ENCODE measurements at regions not wholly inside any gene's neighbourhood (a gene's known extent, or its start where the extent isn't known, plus 50 kb on each side); places are given as distances from the start of the nearest gene placed in this dataset.

DNA sequence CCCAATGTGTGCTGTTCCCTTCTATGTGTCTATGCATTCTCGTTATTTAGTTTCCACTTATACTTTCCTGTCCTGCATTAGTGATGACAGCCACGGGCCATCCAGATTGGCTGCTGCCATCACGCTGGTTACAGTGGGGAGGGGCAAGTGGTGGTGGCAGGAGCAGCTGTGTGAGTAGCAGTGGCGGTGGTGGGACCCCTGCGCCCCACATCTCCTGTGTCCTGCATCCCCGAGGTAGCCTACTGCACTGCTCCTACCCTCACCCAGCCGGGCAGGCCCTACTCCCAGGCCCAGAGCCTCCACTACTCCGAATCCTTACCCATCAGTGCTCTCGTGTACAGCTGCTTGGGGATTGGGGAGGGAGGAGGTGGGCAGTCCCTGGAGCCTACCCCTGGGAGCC, 798.7 kb upstream of the AGA start:
- TF ChIP-seq, protein P1, sequence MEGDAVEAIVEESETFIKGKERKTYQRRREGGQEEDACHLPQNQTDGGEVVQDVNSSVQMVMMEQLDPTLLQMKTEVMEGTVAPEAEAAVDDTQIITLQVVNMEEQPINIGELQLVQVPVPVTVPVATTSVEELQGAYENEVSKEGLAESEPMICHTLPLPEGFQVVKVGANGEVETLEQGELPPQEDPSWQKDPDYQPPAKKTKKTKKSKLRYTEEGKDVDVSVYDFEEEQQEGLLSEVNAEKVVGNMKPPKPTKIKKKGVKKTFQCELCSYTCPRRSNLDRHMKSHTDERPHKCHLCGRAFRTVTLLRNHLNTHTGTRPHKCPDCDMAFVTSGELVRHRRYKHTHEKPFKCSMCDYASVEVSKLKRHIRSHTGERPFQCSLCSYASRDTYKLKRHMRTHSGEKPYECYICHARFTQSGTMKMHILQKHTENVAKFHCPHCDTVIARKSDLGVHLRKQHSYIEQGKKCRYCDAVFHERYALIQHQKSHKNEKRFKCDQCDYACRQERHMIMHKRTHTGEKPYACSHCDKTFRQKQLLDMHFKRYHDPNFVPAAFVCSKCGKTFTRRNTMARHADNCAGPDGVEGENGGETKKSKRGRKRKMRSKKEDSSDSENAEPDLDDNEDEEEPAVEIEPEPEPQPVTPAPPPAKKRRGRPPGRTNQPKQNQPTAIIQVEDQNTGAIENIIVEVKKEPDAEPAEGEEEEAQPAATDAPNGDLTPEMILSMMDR (IDR thresholded peaks at IDR 0.05; ENCODE audit: insufficient read depth, low read depth, low read length), result no peak
- no peak for TF ChIP-seq EZH2 (IDR thresholded peaks at IDR 0.05; ENCODE audit: insufficient read depth, low read length)
